Bronchial epithelial cell (primary cell): ENCODE measurements at regions not wholly inside any gene's neighbourhood (a gene's known extent, or its start where the extent isn't known, plus 50 kb on each side); places are given as distances from the start of the nearest gene placed in this dataset.

ENCODE experiments used
- DNase-seq: peaks from one replicate; pipeline ENCODE4 v3.0.0-alpha.2; 2010; ENCODE audit warnings: low read depth
- FAIRE-seq: peaks from 2 replicates; lab custom pipeline; 2011; peaks lifted over from hg19 to GRCh38; lab: Jason Lieb, UNC
- H3K27me3 ChIP-seq: 2 replicates; pipeline ENCODE4 v1.5.1; 2011; ENCODE audit warnings: low read length; ENCODE audit not compliant: control insufficient read depth, insufficient read depth
- H3K36me3 ChIP-seq: 2 replicates; pipeline ENCODE4 v1.5.1; 2011; ENCODE audit warnings: low read length; ENCODE audit not compliant: control insufficient read depth, insufficient read depth
- H3K4me3 ChIP-seq: 2 replicates; pipeline ENCODE4 v1.5.1; 2011; ENCODE audit warnings: mild to moderate bottlenecking, low read depth, low read length, control low read depth
- TF ChIP-seq, protein P1 (sequence below): IDR thresholded peaks from 2 replicates; pipeline ENCODE4 v1.5.1; 2011; ENCODE audit warnings: mild to moderate bottlenecking, moderate library complexity, low read length, control low read depth, inconsistent platforms; ENCODE audit not compliant: insufficient read depth, severe bottlenecking

DNA sequence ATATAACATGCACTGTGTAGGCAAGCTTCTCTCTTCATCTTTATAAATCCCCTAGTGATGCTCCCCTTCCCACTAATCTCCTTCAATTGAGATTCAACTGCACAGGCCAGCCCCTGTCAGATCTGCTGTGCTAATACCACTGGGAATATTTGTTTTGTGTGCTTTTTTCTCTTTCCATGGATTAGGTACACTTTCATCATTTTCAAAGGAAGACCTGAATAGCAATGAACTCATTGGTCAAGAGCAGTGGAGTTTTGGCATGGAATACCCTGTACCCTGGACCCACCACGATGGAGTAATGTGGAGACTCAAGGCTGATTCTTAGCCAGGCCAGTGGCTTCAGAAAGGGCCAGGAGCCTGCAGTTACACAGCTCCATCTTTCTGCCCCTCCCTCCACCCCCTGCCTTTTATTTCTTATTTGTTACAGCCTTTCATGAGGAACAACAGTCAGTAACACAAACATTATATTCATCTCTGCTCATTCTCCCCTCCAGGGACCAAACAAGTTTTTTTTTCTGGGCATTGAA lies 75.4 kb upstream of the KCNG1 start:
- H3K27me3 ChIP-seq, result peaks cover 2% of the 10 kb centered on the region
- TF ChIP-seq, protein P1, sequence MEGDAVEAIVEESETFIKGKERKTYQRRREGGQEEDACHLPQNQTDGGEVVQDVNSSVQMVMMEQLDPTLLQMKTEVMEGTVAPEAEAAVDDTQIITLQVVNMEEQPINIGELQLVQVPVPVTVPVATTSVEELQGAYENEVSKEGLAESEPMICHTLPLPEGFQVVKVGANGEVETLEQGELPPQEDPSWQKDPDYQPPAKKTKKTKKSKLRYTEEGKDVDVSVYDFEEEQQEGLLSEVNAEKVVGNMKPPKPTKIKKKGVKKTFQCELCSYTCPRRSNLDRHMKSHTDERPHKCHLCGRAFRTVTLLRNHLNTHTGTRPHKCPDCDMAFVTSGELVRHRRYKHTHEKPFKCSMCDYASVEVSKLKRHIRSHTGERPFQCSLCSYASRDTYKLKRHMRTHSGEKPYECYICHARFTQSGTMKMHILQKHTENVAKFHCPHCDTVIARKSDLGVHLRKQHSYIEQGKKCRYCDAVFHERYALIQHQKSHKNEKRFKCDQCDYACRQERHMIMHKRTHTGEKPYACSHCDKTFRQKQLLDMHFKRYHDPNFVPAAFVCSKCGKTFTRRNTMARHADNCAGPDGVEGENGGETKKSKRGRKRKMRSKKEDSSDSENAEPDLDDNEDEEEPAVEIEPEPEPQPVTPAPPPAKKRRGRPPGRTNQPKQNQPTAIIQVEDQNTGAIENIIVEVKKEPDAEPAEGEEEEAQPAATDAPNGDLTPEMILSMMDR, result no peak
- no peak for FAIRE-seq

DNA sequence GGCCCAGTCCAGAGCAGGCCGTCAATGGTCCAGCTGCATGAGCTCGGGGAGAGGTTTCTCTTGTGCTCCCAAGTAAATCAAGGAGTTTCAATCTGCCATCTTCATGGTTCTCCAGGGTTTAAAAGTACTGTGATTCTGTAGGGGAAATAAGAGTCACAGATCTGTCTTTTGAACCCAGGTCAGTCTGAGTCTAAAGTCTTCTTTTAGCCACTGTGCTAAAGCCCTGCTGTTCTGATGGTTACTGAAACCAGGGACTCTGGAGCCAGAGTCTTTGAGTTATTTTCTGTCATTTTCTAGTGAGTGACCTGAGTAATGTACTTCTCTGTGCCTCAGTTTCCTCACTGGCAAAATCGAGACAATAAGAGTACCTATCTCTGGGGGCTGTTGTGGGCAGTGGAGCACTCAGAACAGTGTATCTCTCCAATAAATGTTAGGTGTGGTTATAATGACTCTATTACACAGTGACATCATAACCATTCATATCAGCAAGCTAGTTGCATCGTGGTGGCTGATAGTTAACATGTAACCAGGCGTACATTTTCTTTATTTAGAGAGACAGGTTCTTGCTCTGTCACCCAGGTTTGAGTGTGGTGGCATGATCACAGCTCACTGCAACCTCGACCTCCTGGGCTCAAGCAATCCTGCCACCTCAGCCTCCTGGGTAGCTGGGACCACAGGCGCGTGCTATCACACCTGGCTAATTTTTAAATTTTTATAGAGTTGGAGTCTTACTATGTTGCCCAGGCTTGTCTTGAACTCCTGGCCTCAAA lies 74.6 kb upstream of the KCNG1 start:
- Histone ChIP-seq H3K4me3 (no peak overlapping the region), H3K27me3 (peaks cover 2% of the 10 kb centered on the region), H3K36me3 (no peaks in the 10 kb centered on the region)
- DNase-seq, result no peak
- TF ChIP-seq, protein P1, result no peak
- FAIRE-seq, result no peak

More for the DNA sequence above, 75.4 kb upstream of the KCNG1 start:
- Histone ChIP-seq H3K36me3 (no peaks in the 10 kb centered on the region), H3K4me3 (no peak overlapping the region)
- no peak for DNase-seq

GRCh38 chr20:51096582-51097267 lies 73.8 kb upstream of the KCNG1 start:
- Histone ChIP-seq H3K36me3 (no peaks in the 10 kb centered on the region), H3K4me3 (no peak overlapping the region), H3K27me3 (peaks cover 2% of the 10 kb centered on the region)
- TF ChIP-seq, protein P1, result no peak
- DNase-seq (no peak), FAIRE-seq (peak; percentile 52)

DNA sequence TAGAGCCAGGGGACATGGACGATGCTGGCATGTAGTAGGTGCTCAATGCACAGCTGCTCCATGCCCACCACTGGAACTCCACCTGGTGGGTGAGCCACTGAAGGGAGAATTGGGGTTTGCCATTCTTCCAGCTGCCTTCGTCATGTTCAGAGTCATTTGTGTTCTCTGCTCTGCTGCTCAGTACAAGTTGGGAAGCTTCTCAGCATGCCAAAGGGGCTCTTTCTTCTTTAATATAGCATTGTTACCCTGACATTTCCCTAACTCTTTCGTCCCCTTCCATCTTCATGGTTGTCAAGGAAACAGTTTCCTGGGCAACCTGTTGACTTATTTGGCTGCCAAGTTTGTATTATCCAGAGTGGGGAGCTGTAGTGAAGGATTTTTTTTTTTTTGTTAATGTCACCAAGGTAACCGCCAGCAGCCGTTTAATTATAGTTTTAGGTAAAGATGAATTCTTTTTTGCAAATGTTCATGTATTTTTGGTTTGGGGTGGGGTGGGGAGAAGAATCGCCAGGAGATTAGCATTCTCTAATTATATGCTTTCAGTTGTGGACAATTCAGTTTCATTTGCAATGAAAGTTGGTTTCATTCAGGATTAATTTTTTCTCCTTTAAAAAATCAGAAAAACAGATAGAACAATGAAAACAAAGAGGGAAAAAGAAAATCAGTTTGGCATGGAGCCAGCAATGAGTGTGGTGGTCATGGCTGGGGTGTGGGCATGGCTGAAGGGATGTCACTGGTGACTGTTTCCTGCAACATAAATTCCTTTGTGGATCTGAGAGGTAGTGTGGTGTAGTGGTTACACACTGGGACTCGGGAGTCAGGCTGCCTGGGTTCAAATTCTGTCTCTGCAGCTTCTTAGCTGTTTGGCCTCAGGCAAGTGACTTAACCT lies 73.0 kb upstream of the KCNG1 start:
- no peak for FAIRE-seq

DNA sequence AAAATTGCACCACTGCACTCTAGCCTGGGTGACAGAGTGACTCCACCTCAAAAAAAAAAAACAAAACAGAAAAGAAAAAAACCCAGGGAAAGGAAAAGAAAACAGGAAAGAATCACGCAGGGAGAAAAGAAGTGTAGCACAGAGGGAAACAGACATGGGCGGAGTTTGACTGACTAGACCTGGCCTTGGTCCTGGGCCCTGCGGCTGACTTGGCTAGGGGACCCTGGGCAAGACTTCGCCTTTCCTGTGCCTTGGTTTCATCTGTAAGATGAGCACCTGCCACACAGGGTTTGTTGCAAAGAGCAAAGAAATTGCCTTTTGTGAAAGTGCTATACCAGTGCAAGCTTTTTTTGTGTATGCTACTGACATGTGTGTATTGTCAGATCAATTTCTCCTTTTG lies 71.3 kb upstream of the KCNG1 start:
- Histone ChIP-seq H3K27me3 (peaks cover 9% of the 10 kb centered on the region), H3K36me3 (no peaks in the 10 kb centered on the region), H3K4me3 (no peak overlapping the region)
- FAIRE-seq (no peak), DNase-seq (no peak)
- TF ChIP-seq, protein P1, result no peak

More for the DNA sequence above, 73.0 kb upstream of the KCNG1 start:
- Histone ChIP-seq H3K4me3 (no peak overlapping the region), H3K36me3 (no peaks in the 10 kb centered on the region), H3K27me3 (peaks cover 6% of the 10 kb centered on the region)
- DNase-seq, result no peak
- TF ChIP-seq, protein P1, result no peak
